ENCODE measurements at regions not wholly inside any gene's neighbourhood (a gene's known extent, or its start where the extent isn't known, plus 50 kb on each side); places are given as distances from the start of the nearest gene placed in this dataset.

DNA sequence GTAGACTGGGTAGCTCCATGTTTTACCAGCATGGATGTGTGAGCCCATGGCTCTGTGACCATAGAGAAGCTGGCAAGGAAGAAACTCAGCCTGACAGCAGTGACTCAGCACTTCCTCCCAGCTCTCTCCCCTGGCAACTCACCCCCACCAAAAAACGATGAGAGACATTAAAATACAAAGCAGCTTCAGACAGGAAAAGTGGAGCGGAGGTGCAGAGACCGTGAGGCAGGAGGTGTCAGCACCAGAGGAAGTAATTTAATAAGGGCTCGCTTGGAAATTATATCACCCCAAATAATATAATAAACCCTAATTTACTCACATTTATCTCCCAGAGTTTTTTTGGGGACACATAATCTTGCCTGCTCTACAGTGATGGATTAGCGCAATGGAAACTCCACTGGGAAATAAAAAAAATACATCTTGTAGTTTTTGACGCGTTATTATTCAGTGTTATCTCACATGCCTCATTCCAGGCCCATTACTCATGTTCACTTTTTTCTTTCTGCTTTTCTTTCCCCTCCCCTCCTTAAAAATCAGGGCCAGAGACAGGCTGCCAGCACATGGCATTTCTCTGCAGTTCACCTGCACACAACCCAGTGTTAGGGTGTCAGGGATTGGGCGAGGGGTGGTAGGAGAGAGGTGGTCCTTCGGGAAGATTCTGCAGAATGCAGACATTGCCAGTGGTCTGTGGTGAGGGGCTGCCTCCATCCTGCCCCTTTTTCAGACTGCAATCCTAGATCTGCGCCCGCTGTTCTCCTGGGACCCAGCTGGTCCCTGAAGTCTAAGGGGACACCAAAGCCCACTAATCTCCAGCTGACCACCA is 170.8 kb downstream of the BUD13 start:
- TF ChIP-seq, protein P1, sequence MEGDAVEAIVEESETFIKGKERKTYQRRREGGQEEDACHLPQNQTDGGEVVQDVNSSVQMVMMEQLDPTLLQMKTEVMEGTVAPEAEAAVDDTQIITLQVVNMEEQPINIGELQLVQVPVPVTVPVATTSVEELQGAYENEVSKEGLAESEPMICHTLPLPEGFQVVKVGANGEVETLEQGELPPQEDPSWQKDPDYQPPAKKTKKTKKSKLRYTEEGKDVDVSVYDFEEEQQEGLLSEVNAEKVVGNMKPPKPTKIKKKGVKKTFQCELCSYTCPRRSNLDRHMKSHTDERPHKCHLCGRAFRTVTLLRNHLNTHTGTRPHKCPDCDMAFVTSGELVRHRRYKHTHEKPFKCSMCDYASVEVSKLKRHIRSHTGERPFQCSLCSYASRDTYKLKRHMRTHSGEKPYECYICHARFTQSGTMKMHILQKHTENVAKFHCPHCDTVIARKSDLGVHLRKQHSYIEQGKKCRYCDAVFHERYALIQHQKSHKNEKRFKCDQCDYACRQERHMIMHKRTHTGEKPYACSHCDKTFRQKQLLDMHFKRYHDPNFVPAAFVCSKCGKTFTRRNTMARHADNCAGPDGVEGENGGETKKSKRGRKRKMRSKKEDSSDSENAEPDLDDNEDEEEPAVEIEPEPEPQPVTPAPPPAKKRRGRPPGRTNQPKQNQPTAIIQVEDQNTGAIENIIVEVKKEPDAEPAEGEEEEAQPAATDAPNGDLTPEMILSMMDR (IDR thresholded peaks at IDR 0.05; ENCODE audit: unreplicated experiment) = no peak
- H3K4me3 Mint-ChIP-seq (ENCODE audit: unreplicated experiment) = no peak overlapping the region
- H3K36me3 Mint-ChIP-seq (ENCODE audit: low read depth, unreplicated experiment) = no peaks in the 10 kb centered on the region
- peaks cover 4% of the 10 kb centered on the region for H3K4me1 Mint-ChIP-seq (ENCODE audit: unreplicated experiment)
- DNase-seq (ENCODE audit: low spot score) = no peak
- peaks cover 12% of the 10 kb centered on the region for H3K27me3 Mint-ChIP-seq (ENCODE audit: unreplicated experiment)
- no peaks in the 10 kb centered on the region for H3K9me3 Mint-ChIP-seq (ENCODE audit: unreplicated experiment)
- no peak overlapping the region for H3K27ac Mint-ChIP-seq (ENCODE audit: unreplicated experiment)

DNA sequence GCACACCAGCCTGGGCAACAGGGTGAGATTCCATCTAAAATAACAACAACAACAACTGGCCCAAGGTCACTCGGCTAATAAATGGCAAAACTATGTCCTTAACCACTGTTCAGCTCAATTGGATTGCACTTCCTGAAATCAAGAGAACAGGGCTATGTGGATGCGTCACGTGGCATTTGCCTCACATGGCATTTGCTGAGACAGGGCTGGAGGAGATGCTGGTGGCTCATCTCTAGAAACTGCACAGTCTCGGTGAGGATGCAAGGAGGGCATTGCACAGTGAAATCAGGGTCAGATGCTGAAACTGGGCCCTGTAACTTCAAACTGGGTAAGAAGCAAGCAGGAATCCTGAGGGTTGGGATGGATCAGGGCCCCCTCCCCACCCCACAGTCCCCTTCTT is 171.9 kb downstream of the BUD13 start:
- Mint-ChIP-seq H3K27ac (ENCODE audit: unreplicated experiment) (no peak overlapping the region), H3K9me3 (ENCODE audit: unreplicated experiment) (no peaks in the 10 kb centered on the region), H3K36me3 (ENCODE audit: low read depth, unreplicated experiment) (no peaks in the 10 kb centered on the region), H3K4me1 (ENCODE audit: unreplicated experiment) (peaks cover 4% of the 10 kb centered on the region), H3K27me3 (ENCODE audit: unreplicated experiment) (peaks cover 12% of the 10 kb centered on the region), H3K4me3 (ENCODE audit: unreplicated experiment) (no peak overlapping the region)
- TF ChIP-seq, protein P1 (IDR thresholded peaks at IDR 0.05; ENCODE audit: unreplicated experiment) = no peak
- DNase-seq (ENCODE audit: low spot score) = no peak

- Mint-ChIP-seq H3K4me3 (ENCODE audit: unreplicated experiment) (no peak overlapping the region), H3K27me3 (ENCODE audit: unreplicated experiment) (peaks cover 9% of the 10 kb centered on the region), H3K4me1 (ENCODE audit: unreplicated experiment) (peaks cover 4% of the 10 kb centered on the region), H3K9me3 (ENCODE audit: unreplicated experiment) (no peaks in the 10 kb centered on the region), H3K36me3 (ENCODE audit: low read depth, unreplicated experiment) (no peaks in the 10 kb centered on the region), H3K27ac (ENCODE audit: unreplicated experiment) (no peak overlapping the region)
- TF ChIP-seq, protein P1 (IDR thresholded peaks at IDR 0.05; ENCODE audit: unreplicated experiment) = no peak
- no peak for DNase-seq (ENCODE audit: low spot score)
These were observed 174.2 kb downstream of the BUD13 start for GRCh38 chr11:116598556-116598955.

DNA sequence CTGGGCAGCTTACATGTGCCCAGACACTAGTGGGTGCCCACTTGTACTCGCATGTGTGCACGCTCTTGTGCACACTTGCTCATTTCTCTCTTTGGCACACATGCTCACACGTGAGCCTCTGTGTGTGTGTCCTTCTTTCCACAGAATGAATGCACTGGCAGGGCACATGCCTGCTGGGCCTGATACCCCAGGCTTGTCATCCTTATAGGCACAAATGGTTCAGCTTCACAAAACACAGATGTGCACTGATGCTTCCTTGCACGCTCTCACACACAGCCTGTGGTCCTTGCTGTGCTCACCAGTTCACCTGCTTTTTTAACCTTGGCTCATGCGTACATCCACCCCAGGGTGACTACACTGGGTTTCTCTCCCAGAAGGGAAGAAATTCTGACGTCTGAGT is 174.8 kb downstream of the BUD13 start:
- no peaks in the 10 kb centered on the region for H3K9me3 Mint-ChIP-seq (ENCODE audit: unreplicated experiment)
- DNase-seq (ENCODE audit: low spot score) = no peak
- TF ChIP-seq, protein P1 (IDR thresholded peaks at IDR 0.05; ENCODE audit: unreplicated experiment) = no peak
- H3K27ac Mint-ChIP-seq (ENCODE audit: unreplicated experiment) = no peak overlapping the region
- no peaks in the 10 kb centered on the region for H3K36me3 Mint-ChIP-seq (ENCODE audit: low read depth, unreplicated experiment)
- H3K27me3 Mint-ChIP-seq (ENCODE audit: unreplicated experiment) = peaks cover 9% of the 10 kb centered on the region
- no peak overlapping the region for H3K4me3 Mint-ChIP-seq (ENCODE audit: unreplicated experiment)
- H3K4me1 Mint-ChIP-seq (ENCODE audit: unreplicated experiment) = peaks cover 4% of the 10 kb centered on the region

All from endothelial cell (in vitro differentiated cells).